GM18868 (cell line): ENCODE measurements at regions not wholly inside any gene's neighbourhood (a gene's known extent, or its start where the extent isn't known, plus 50 kb on each side); places are given as distances from the start of the nearest gene placed in this dataset.
A peak's percentile ranks its signal among the peaks of the same experiment; 100 is the strongest.

ENCODE experiments used
- ATAC-seq: cut with Tn5 transposase; IDR thresholded peaks from one replicate; pipeline ENCODE4 v1.9.1; 2021; ENCODE audit warnings: mild to moderate bottlenecking, moderate library complexity; ENCODE audit not compliant: unreplicated experiment

DNA sequence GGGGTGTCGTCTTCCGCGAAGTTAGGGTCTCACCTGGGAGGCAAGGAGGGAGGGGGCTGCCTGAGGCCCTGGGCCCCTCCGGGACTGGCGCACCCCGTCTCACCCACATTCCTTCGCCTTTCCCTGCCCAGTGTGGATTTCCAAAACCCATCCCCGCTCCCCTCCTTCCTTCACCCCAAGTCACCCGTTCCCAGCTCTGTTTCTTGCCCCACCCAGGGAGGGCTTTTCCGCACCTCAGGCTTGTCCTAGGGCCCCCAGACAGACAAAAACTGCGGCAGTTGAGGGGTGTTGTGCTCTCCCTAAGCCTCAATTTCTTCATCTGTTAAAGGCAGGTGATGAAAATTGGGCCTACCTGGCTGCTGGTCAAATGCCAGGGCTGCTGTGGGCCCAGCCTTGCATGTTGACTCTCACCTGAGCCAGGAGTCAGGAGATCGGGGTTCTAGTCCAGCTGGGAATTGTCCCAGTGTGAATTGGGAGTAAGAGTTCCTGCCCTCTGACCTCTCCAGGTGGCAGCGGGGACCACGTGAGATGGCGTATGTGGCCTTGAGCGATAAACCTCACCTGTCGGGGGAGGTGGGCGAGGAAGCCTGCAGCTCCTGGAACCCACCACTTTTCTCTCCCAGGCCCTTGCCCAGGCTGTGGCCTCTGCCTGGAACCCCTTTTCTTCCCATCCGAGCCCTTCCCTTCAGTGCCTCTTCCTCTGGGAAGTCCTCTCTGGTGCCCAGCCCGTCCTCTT is 143.4 kb upstream of the IER5L start:
- ATAC-seq, result no peak

DNA sequence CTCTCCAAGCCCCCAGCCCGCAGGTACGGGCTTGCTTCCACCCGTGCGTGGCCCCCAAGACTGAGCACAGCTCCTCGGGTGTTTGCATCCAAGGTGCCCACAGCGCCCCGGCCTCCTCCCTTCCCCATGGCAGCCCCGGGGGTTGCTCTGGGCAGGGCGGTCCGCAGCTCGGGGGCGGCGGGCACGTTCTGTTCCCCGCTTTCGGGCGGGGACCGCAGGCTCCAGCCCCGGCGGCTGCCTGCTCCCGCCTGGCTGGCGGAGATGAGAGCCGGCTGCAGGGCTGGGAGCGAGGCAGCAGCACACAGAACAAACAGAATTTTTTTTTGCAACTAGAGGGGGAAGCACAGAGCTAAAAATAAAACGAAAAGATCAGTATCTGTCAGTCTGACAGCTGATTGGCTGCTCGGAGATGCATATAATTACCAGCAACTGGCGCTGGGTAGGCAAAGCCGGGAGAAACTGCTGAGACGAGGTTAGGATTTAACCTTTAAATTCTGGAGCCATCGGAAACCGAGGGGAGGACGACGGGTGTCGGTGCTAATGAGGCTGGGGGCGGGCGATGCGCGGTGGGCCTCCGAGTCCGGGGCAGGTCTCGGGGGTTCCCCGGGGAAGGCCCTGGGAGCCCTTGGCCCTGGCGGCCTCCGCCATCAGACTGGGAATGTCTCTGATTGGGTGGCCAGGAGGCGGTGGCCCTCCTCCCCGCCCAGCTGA is 142.7 kb upstream of the IER5L start:
- peak; percentile 71 for ATAC-seq

DNA sequence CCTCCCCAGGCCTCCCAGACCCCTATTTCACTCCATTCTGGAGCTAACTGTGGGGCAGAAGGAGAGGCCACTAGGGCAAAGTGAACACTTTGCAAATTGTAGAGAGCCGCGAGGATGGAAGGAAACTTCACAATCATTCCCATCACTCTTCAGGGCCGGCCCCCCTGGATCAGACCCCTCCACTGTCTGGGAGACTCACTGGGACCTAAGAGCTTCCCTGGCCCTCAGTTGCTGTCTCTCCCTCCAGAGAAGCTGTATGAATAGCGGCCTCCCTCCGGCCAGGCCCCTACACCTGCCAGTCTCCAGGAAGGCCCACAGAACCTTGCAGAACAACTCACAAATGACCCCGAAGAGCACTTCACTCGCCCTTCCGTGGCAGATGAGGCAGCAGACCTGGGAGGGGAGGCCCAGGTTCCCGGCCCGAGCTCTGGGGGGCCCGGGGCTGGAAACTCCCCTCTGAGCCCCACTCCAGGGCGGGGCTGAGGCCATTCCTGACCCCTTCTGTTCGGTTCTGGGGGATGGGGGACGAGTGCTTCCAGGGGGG is 141.9 kb upstream of the IER5L start:
- no peak for ATAC-seq

DNA sequence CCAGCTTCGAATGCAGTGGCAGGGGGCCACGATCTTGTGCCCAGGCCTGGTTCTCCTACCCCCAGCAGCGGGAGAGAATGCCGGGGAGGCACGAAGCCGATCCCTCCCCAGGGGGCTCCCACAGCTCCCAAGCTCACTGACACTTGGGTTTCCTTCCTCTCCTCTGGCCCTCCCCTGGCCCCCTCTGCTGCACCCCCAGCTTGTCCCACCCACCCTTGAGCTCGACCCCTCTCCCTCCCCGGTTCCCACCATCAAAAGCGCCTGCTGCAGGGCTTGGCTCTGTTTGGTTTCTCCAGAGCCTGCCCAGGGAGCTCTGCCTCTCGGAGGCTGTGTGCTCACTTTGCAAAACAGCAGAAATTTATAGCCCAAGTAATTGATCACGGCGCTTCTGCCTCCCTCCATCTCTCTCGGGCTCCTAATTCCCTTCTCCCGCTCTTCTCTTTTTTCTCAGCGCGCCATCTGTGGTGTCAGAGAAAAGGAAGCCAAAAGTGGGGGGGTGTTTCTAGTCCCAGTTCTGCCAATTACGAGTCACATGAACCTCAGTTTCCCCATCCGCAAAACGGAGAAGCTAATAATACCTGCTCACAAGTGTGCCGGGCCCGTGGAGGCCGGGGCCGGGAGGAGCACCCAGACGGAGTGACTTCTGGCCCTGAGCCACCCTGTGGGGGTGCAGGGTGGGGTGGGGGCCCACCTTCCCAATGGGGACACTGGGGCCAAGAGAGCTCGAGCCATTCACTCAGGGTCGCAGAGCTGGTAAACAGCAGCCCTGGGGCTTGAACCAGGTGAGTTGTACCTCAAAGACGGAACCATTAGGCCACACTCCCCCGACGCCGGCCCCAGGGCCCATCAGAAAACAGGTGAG is 141.2 kb upstream of the IER5L start:
- ATAC-seq, result no peak

DNA sequence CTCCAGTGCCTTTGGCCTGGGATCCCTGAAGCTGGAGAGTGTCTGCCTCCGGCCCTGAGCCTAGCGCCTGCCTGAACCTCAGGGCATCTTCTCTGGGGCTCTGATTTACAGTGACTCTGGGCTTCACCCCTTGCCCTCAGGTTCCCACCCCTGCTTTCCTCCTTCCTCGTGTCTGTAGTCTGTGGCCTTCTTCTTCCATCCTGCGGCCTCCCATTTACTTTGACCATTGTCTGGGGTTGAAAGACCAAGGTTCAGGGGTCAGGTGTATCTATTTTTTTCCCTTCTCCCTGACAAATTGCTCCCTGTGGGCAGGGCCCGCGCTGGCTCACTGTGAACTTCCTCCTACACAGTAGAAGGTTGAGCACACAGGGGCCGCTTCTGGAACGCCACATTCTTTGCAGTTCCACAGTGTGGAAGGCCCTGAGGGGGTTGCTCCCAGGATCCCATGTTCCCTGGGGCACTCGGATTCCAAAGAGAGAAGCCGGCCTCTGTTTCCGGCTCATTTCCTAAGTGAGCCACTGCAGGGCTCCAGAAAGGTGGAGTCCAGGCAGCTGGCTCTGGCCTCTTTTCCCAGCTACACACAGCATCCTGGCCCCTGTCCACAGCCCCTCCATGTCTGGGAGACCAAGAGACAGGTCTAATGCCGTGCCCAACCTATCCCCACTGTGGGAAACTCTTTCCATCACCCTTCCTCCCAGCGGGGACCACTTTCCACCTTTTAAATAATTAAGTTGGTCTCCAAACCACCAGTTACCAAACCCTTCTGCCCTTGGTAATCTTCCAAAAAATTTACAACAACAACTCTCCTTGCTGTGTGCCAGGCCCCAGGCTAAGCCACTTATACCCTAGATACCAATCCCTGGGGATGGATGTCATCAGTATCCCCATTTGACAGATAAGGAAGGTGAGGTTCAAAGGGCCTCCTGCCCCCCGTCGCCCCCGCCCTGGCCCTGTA is 140.3 kb upstream of the IER5L start:
- ATAC-seq, result no peak

DNA sequence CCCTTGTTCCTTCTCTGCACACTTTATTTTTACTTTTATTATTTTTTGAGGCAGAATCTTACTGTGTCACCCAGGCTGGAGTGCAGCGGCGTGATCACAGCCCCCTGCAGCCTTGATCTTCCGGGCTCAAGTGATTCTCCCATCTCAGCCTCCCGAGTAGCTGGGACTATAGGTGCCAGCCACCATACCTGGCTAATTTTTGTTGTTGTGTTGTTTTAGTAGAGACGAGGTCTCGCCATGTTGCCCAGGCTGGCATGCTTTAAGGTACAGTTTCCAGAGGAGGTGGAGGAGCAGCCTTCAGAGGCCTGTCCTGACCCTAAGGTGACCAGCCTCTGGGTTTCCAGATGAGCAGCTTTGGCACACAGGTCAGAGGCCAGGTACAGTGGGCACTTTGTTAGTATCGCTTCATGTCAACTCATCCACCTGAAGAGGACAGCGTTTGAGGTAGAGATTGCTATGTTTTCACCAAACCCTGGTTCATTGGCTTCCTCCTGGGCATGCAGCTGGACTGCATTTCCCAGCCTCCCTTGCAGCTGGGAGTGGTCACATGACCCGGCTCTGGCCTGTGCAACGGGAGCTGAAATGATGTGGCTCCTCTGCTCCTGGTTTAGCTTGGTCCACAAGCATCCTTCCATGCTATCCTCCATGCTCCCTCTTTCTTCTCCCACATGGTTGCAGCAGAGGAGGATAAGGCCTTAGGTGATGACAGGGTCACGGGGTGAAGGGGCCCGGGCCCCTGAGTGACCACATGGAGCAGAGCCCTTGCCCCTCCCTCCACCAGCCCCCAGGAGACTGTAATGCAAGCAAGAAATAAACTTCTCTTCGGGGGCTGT is 139.3 kb upstream of the IER5L start:
- no peak for ATAC-seq

DNA sequence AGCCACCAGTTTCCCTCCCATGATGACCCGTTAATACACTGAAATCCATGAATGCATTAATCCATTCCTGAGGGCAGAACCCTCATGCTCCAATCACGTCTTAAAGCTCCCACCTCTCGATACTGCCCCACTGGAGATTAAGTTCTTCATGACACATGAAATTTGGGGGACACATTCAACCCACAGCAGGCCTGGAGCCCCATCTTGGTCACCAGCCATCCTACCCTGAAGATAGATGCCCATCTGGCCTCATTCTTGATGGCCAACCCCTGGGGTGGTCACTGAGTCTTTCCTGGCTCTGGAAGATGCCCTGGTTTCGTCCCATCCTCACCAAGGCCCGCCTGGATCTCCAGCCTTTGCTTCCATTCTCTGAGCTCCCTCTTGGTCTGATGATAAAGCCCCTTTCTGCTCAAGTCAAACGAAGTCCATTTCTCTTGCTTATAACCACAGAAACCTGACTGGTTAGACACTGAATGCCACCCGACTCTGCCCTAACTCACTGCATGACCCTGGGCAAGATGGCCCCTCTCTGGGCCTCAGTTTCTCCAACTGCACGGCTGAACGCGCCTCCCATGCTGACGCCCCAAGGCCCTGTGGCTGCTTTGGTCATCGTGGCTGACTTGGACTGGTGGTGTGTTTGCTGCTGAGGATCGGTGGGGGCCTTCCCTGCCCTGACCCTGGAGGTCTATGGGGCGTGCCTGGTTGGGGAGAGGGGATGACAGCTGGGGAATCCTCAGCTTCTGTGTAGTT is 138.4 kb upstream of the IER5L start:
- ATAC-seq, result no peak

DNA sequence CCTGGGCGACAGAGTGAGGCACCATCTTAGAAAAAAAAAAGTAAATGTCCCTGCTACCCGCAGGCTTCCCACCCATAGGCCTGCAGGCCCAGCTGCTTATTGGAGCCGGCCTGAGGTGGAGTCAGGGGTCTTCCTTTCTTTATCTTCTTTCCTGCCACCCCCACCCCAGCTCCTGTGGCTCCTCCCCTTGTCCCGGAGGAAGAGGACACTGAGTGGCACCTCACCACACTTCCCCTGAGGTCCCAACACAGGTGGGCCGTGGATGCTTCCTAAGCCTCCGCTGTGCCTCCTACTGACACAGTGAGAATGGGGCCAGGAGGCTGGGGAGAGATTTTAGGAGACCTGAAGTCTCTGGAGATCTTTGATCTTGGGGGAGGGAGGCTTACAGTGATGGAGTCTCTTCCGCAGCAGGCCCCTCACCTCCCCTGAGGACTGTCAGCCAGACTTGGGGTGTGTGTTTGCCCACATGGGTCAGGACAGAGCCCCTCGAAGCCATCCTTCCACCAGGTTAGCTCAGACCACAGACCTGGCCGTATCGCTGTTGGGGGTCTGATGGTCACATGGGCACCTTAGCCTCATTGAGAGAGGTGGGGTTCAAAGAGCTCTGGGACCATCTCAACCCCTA is 135.4 kb upstream of the IER5L start:
- ATAC-seq, result no peak

DNA sequence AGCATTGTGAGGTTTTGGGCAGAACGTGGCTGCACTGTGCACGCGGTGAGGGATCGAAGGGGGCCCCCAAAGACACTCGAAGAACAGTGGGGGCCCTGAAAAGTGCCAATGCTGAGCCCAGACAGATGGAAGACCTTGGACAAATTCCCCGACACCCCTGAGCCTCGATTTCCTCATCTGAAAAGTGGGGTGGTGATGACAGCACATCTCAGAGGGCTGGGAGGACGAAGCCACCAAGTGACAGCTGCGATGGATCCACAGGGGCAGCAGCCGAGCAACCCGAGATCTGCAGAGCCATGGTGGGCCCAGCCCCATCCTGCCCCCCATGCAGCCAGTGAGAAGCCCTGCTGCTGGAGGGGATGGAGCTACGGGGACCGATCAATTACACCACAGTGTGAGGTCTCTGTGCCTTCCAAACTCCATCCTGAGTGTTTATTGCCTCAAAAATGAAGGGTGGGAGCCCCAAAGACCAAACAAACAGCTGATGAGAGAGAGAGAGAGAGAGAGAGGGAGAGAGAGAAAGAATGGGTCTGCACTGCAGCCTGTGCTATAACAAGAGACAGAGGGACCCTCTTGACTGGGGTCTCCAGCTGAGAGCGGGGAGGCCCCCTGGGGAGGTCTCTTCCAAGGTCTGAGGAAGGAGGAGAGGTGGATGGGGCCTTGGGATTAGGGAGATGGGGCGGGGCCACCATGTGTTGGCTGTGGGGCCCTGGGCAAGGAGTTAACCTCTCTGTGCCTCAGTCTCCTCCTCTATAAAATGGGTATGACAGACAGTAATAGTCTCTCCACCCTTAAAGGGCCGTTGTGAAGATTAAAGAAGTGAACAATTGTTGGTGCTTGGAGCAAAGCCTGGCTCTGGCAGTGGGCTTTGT is 134.4 kb upstream of the IER5L start:
- no peak for ATAC-seq

DNA sequence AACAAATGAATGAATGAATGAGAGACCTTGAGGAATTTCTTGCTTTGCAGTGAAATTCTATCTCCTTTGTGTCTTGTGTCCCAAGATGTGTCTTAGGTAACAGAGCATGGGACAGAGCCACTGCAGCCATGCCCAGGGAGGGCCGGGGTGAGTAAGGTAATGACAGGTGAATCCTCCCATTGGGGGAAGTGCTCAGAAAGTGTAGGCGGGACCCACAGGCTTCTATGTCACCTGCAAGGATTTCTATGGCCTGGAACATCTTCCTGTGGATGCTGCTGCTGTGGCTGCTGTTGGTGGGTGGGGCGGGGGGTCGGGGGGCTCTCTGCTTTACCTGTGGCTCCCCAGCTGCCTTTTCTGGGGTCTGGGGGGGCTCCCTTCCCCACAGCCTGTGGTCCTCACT is 133.6 kb upstream of the IER5L start:
- ATAC-seq, result no peak

DNA sequence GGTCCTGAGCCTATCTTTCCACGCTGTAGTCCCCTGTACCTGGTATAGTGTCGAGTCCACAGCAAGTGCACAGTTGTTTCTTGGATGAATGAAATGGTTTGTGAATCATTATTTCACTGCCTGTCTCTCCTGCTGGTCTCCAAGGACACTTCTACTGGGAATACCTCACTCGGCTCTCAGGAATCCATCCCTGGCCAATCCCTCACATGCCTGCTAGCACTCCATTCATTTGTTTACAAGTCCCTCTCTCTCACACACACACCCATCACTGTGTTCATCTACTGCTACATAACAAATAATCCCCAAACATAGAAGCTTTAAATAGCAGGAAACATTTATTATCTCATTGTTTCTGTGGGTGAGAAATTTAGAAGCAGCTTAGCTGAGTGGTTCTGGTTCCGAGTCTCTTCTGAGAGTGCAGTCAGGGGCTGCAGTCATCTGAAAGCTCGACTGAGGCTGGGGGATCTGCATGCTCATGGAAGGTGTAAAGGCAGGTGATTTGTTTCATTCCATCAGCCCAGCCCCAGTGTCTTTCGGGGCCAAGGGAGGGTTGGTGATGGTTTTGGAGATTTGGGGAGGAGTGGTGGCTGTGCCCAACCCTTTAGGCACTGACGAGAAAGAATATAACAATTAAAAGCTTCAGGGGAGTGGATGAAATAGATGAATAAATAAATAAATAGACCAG is 132.7 kb upstream of the IER5L start:
- no peak for ATAC-seq

DNA sequence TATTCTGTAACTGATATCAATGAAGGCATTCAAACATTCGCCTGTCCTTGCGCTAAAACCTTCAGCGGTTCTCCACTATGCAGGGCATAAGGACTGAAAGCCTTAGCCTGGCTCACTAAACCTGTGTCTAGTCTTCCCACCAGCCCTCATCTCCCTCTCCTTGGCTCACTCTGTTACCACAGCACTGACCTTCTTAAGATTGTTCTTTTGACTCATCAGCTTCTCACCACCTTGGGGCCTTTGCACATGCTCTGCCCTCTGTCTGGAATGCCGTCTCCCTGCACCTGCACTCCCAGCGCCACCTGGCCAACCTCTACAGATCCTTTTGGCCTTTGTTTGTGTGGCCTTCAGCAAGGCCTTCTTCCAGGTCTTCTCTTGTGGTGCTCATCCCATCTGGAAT is 131.8 kb upstream of the IER5L start:
- no peak for ATAC-seq

DNA sequence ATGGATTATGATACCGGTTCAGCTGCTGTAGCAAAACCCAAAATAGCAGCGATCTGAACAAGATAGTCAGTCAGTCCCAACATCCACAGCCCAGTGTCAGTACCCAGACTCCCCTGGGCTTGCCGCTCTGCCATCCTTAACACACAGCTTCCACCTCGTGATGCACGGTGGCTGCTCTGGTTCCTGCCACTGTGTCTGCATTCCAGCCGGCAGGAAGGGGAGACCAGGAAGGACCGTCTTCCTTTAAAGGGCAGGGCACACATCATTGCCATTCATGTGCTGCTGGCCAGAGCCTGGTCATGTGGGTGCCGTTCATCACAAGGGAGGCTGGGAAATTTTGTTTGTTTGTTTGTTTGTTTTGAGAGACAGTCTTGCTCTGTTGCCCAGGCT is 131.0 kb upstream of the IER5L start:
- ATAC-seq, result no peak

DNA sequence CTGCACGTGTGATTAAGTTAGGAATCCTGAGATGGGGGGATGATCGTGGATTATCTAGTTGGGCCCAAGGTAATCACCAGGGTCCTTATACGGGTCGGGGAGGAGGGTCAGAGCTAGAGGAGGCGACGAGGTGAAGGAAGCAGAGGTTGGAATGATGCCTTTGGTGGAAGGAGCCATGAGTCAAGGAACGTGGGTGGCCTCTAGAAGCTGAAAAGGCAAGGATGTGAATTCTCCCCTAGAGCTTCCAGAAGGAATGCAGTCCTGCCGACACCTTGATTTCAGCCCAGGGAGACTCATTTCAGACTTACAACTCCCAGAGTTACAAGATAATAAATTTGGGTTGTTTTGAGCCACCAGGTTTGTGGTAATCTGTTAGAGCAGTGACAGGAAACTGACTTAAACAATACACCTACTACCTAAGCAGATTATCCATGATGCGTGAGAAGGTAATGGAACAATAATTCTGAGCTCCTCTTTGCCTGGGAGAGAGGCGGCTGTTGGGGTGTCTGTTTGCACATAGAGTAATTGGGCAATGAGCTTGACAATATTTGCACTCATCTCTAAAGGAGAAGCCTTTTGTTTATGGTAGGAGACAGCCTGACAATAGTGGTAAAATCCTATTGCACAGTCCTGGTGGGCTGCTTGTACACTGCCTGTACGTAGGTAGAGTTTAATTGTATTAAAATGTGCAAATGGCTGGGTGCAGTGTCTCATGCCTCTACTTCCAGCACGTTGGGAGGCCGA is 129.3 kb upstream of the IER5L start:
- ATAC-seq, result no peak

DNA sequence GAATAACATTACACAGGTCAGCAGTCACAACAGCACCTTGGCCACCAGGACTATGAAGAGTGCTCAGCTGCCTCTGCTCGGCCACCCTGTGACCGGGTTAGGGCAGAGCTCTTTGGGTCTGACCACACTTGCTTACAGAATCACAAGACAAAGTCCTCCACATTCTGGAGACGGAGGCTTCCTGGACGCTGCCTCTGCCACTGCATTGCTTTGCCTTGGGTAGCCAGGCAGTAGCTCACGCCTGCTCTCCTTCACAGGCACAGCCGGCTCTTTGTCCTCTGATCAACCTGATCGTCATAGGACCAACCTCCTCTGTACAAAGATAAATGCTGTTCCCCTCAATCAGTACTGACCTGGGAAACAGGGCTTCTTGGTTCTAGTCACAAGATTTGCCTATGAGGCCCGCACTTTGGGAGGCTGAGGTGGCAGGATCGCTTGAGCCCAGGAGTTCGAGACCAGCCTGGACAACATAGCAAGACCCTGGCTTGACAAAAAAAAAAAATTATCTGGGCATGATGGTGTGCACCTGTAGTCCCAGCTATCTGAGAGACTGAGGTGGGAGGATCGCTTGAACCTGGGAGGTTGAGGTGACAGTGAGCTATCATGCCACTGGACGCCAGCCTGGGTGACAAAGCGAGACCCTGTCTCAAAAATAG is 128.4 kb upstream of the IER5L start:
- no peak for ATAC-seq

DNA sequence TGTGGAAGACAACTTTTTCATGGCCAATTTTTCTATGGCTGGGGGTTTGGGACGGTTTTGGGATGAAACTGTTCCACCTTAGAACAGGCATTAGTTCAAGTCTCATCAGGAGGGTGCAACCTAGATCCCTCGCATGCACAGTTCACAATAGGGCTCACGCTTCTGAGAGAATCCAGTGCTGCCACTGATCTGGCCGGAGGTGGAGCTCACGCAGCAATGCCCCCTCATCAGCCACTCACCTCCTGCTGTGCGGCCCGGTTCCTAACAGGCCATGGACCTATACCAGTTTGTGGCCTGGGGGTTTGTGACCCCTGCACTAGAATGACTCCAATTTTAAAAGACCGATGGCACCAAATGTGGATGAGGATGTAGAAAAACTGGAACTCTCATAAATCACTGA is 127.2 kb upstream of the IER5L start:
- ATAC-seq, result no peak
